ENCODE measurements at regions not wholly inside any gene's neighbourhood (a gene's known extent, or its start where the extent isn't known, plus 50 kb on each side); places are given as distances from the start of the nearest gene placed in this dataset.
"Not testable (repeated sequence)": the region's sequence is repeated elsewhere in the genome, so short reads cannot be mapped to it uniquely, and the experiment has no call there.

- ATAC-seq (peak; percentile 68), DNase-seq (no peak)
- H3K9me3 ChIP-seq, result no peaks in the 10 kb centered on the region
- no peaks in the 10 kb centered on the region for H3K27me3 ChIP-seq
- TF ChIP-seq, protein P1, sequence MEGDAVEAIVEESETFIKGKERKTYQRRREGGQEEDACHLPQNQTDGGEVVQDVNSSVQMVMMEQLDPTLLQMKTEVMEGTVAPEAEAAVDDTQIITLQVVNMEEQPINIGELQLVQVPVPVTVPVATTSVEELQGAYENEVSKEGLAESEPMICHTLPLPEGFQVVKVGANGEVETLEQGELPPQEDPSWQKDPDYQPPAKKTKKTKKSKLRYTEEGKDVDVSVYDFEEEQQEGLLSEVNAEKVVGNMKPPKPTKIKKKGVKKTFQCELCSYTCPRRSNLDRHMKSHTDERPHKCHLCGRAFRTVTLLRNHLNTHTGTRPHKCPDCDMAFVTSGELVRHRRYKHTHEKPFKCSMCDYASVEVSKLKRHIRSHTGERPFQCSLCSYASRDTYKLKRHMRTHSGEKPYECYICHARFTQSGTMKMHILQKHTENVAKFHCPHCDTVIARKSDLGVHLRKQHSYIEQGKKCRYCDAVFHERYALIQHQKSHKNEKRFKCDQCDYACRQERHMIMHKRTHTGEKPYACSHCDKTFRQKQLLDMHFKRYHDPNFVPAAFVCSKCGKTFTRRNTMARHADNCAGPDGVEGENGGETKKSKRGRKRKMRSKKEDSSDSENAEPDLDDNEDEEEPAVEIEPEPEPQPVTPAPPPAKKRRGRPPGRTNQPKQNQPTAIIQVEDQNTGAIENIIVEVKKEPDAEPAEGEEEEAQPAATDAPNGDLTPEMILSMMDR (IDR thresholded peaks at IDR 0.05), result no peak
- intact Hi-C loops (cut with DNase I), result no loop called here
- H3K4me1 ChIP-seq, result peaks cover 12% of the 10 kb centered on the region
- no peak overlapping the region for H3K4me3 ChIP-seq
- H3K36me3 ChIP-seq, result no peaks in the 10 kb centered on the region
- H3K27ac ChIP-seq, result no peak overlapping the region
Observed at GRCh38 chr3:31095255-31095654, 200.8 kb upstream of the GADL1 start.

DNA sequence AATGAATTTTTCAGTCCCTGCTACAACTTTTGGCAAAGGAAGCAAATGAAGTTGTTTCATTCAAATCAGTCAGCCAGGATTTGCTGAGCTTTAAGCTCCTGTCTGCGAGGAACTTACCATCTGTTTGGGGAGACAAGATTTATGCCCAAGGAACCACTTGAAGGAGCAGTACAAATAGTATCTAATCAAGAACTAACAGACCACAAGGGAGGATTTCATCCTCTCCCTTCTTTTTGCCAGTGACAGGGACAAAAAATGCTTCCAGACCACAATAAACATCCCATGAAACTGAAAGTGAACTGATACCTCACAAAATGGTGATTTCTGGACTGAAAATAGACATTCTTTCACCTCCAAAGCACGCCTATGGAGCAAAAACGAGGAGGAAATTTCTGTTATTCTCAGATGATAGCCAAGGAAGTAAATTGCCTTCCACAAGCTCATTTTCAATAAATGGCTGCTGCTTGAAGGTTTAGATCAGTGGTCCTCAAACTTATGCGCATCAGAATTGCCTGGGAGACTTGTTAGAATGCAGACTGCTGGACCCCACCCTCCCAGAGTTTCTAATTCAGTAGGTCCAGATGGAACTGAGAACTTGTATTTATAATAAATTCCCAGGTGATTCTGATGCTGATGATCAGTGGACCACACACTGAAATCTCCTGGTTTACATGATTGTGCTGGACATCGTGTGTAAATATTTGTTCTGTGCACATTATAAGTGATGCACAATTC lies 202.4 kb upstream of the GADL1 start:
- no peak for ATAC-seq
- TF ChIP-seq, protein P1 (IDR thresholded peaks at IDR 0.05), result no peak

GRCh38 chr3:31100519-31100918 lies 206.1 kb upstream of the GADL1 start:
- H3K4me3 ChIP-seq, result no peak overlapping the region
- H3K27ac ChIP-seq, result no peak overlapping the region
- TF ChIP-seq, protein P1 (IDR thresholded peaks at IDR 0.05), result no peak
- H3K36me3 ChIP-seq, result no peaks in the 10 kb centered on the region
- DNase-seq, result no peak
- intact Hi-C loops (cut with DNase I), result no loop called here
- H3K27me3 ChIP-seq, result no peaks in the 10 kb centered on the region
- ATAC-seq, result no peak
- H3K4me1 ChIP-seq, result no peaks in the 10 kb centered on the region
- H3K9me3 ChIP-seq, result no peaks in the 10 kb centered on the region

More for the DNA sequence above, 202.4 kb upstream of the GADL1 start:
- no peaks in the 10 kb centered on the region for H3K27me3 ChIP-seq
- H3K4me1 ChIP-seq, result peaks cover 12% of the 10 kb centered on the region
- H3K27ac ChIP-seq, result no peak overlapping the region
- no peaks in the 10 kb centered on the region for H3K36me3 ChIP-seq
- no peak overlapping the region for H3K4me3 ChIP-seq
- no peak for DNase-seq
- H3K9me3 ChIP-seq, result no peaks in the 10 kb centered on the region
- intact Hi-C loops (cut with DNase I), result no loop called here

- intact Hi-C loops (cut with DNase I); ATAC-seq; H3K9me3 ChIP-seq; DNase-seq; H3K27ac ChIP-seq; H3K27me3 ChIP-seq; H3K36me3 ChIP-seq; H3K4me3 ChIP-seq; H3K4me1 ChIP-seq: not testable (repeated sequence)
Observed at GRCh38 chr3:31101285-31101684, 206.8 kb upstream of the GADL1 start.

DNA sequence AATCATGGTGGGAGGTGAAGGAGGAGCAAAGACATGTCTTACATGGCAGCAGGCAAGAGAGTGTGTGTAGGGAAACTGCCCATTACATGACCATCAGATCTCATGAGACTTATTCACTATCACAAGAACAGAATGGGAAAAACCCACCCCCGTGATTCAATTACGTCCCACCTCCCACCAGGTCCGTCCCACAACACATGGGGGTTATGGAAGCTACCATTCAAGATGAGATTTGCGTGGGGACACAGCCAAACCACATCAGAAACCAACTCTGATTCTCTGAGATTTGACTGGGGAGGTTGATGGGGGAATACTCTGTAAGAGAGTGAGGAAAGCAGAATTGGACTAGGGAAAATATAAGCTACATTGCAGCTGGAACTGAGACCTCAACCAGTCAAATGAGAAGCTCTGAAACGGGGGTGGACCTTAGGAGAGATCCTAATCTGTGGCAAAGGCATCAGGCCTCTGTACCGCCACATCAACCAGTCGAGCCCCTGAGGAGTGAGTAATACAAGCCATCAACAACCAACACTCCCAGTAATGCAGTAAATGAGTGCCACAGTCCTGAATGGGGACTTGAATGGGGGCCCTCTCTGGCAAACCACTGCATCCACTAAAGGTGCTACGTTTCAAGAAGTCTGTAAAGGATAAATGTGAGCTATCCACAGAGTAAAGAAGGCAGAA lies 207.9 kb upstream of the GADL1 start:
- TF ChIP-seq, protein P1 (IDR thresholded peaks at IDR 0.05), result no peak
- no peaks in the 10 kb centered on the region for H3K27me3 ChIP-seq
- no peak overlapping the region for H3K27ac ChIP-seq
- no peaks in the 10 kb centered on the region for H3K9me3 ChIP-seq
- H3K4me1 ChIP-seq, result no peaks in the 10 kb centered on the region
- DNase-seq (no peak), ATAC-seq (no peak)
- H3K36me3 ChIP-seq, result no peaks in the 10 kb centered on the region
- intact Hi-C loops (cut with DNase I), result no loop called here
- no peak overlapping the region for H3K4me3 ChIP-seq

DNA sequence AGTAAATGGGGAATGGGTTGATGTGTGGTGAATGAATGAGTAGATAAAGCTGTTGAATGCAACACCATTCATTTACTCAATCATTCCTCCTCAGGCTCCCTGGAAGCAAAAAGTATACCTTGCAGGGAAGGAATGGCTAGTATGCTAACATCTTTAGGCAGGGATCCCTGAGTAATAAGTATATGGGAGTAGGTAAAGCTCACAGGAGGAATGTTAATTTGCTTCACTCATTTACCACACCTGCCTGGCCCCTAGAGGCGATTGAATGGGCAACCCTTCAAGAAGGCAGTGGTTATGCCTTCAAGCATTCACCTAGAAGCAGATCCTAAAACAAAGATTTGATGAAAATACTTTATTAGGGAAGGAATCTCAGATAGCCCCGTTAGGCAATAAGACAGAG lies 208.7 kb upstream of the GADL1 start:
- no peaks in the 10 kb centered on the region for H3K36me3 ChIP-seq
- H3K9me3 ChIP-seq, result no peaks in the 10 kb centered on the region
- no peaks in the 10 kb centered on the region for H3K27me3 ChIP-seq
- intact Hi-C loops (cut with DNase I), result no loop called here
- no peak overlapping the region for H3K4me3 ChIP-seq
- DNase-seq (no peak), ATAC-seq (no peak)
- no peak overlapping the region for H3K27ac ChIP-seq
- TF ChIP-seq, protein P1 (IDR thresholded peaks at IDR 0.05), result no peak
- no peaks in the 10 kb centered on the region for H3K4me1 ChIP-seq
